ENCODE measurements at regions not wholly inside any gene's neighbourhood (a gene's known extent, or its start where the extent isn't known, plus 50 kb on each side); places are given as distances from the start of the nearest gene placed in this dataset.

GRCh38 chr14:55877942-55878341 is 240.3 kb upstream of the PELI2 start:
- Histone ChIP-seq H3K9me3 (replicated peaks; ENCODE audit: control insufficient read depth, insufficient read depth, low read length) (no peaks in the 10 kb centered on the region), H3K36me3 (ENCODE audit: control insufficient read depth in 2 of 2, extremely low read depth in 1 of 2, insufficient read depth in 2 of 2, low read length in 2 of 2) (no peaks in the 10 kb centered on the region), H2AFZ (ENCODE audit: low read depth, low read length) (no peak overlapping the region), H4K20me1 (replicated peaks; ENCODE audit: control insufficient read depth, extremely low read depth, insufficient read depth, low read length) (no peaks in the 10 kb centered on the region), H3K79me2 (ENCODE audit: control insufficient read depth, insufficient read depth, low read length) (no peaks in the 10 kb centered on the region), H3K9me1 (replicated peaks; ENCODE audit: control insufficient read depth, extremely low read depth, insufficient read depth, low read length) (no peaks in the 10 kb centered on the region), H3K4me1 (ENCODE audit: control insufficient read depth, extremely low read depth, insufficient read depth, low read length) (no peaks in the 10 kb centered on the region), H3K27ac (ENCODE audit: insufficient read depth, low read depth, low read length) (no peak overlapping the region), H3K27me3 (ENCODE audit: control insufficient read depth in 2 of 2, insufficient read depth in 2 of 2, low read length in 2 of 2) (peaks cover 12 to 14% of the 10 kb centered on the region in 2 experiments), H3K4me3 (replicated peaks in 1 of 3; ENCODE audit: insufficient read depth in 1 of 3, low read depth in 1 of 3, low read length in 3 of 3) (no peak overlapping the region), H3K4me2 (ENCODE audit: insufficient read depth, low read length) (no peak overlapping the region), H3K9ac (replicated peaks; ENCODE audit: extremely low read depth, insufficient read depth, low read length) (no peak overlapping the region)
- TF ChIP-seq CTCF (IDR thresholded peaks at IDR 0.05; ENCODE audit: extremely low read depth in 1 of 2, insufficient read depth in 1 of 2, low read depth in 1 of 2, low read length in 2 of 2), result no peak
- no peak for TF ChIP-seq JUN (IDR thresholded peaks at IDR 0.05; ENCODE audit: borderline replicate concordance, insufficient read depth, insufficient read length, low read depth)
- no peak for TF ChIP-seq MAX (IDR thresholded peaks at IDR 0.05; ENCODE audit: insufficient read depth, insufficient read length)
- no peak for TF ChIP-seq POLR2A (IDR thresholded peaks at IDR 0.05; ENCODE audit: low read depth, low read length)
- TF ChIP-seq FOS (IDR thresholded peaks at IDR 0.05; ENCODE audit: borderline replicate concordance, insufficient read depth, low read length), result no peak
- no peak for TF ChIP-seq GATA2 (IDR thresholded peaks at IDR 0.05; ENCODE audit: insufficient read depth, insufficient read length, low read depth, low read length)
- no peak for TF ChIP-seq EZH2 (IDR thresholded peaks at IDR 0.05; ENCODE audit: borderline replicate concordance, low read depth, low read length, severe bottlenecking)
- TF ChIP-seq MYC (IDR thresholded peaks at IDR 0.05; ENCODE audit: low read depth, low read length), result no peak
- TF ChIP-seq POLR2AphosphoS5 (IDR thresholded peaks at IDR 0.05; ENCODE audit: insufficient read depth, low read depth, low read length), result no peak
- dilution Hi-C loops (cut with MboI; ENCODE audit: extremely low pct_ligation_motif_present, low sequenced_read_pairs), result no loop called here
- BruUV-seq (replicated peaks), result no TSS peak
- ChIA-PET POLR2A (no interaction called here), CTCF (no interaction called here)
- no peak for FAIRE-seq
- intact Hi-C loops (cut with micrococcal nuclease), result no loop called here
- no peak for DNase-seq (ENCODE audit: low read depth, low spot score)
